Ovary (tissue), 7 donors: ENCODE measurements at regions not wholly inside any gene's neighbourhood (a gene's known extent, or its start where the extent isn't known, plus 50 kb on each side); places are given as distances from the start of the nearest gene placed in this dataset.

Source experiments
- DNase-seq, 5 donors: peaks; one replicate each; pipeline ENCODE4 v3.0.0-alpha.2; 2019 to 2020
- H3K27ac ChIP-seq, 2 donors: fragments of 200-600 bp; one replicate each; pipeline versions ENCODE4 v1.5.1 to v1.8.0; 2019 to 2022
- H3K27me3 ChIP-seq: fragments of 200-600 bp; one replicate; pipeline ENCODE4 v1.8.0; 2022
- H3K36me3 ChIP-seq: fragments of 200-600 bp; sonication (generic); one replicate; pipeline ENCODE4 v1.5.1; 2019
- H3K4me1 ChIP-seq: one replicate; pipeline ENCODE4 v1.8.1; 2013; ENCODE audit warnings: mild to moderate bottlenecking, moderate library complexity; ENCODE audit not compliant: insufficient read depth
- H3K4me3 ChIP-seq: fragments of 200-600 bp; sonication (generic); one replicate; pipeline ENCODE4 v1.5.1; 2017
- H3K9me3 ChIP-seq, 2 donors: fragments of 200-600 bp in 1 of 2; sonication (generic) in 1 of 2; one replicate each; pipeline versions ENCODE4 v1.5.1 to v1.8.1; 2013 to 2019; ENCODE audit warnings: mild to moderate bottlenecking in 1 of 2, moderate library complexity in 1 of 2
- CTCF ChIP-seq, 3 donors: fragments of 450-650 bp in 2 of 3; fragments of 200-600 bp in 1 of 3; IDR thresholded peaks; one replicate each; pipeline versions ENCODE4 v1.5.1 to v1.8.0; 2016 to 2022; ENCODE audit warnings: antibody characterized with exemption in 3 of 3, mild to moderate bottlenecking in 1 of 3
- EP300 ChIP-seq: sonication (generic); formaldehyde crosslinking; IDR thresholded peaks from one replicate; pipeline ENCODE4 v1.6.1; 2017; ENCODE audit warnings: antibody characterized with exemption
- POLR2A ChIP-seq: fragments of 450-650 bp; IDR thresholded peaks from one replicate; pipeline ENCODE4 v1.6.1; 2017; ENCODE audit warnings: antibody characterized with exemption, mild to moderate bottlenecking, moderate library complexity
- WGBS, 3 donors: extraction: QIAGEN DNeasy Blood & Tissue Kit in 1 of 3; methylation state at CpG; one replicate each; pipeline versions ENCODE4 v1.1.5 to v1.1.7; 2013 to 2017; 5-methylcytosine and 5-hydroxymethylcytosine counted together
- intact Hi-C, 4 donors: fragments of 100-400 bp; cut with DNase I; formaldehyde crosslinking; loops; one replicate each; pipeline versions ENCODE4 v1.11.0 to v1.15.1; 2022 to 2023
- donor health status: DM: no; HTN: no; CAD: no; lungs with moderate emphysema.
- donor health status: DM: no; HTN: no; CAD: no.
- donor health status: Bipolar disorder and iron deficiency.
- donor health status: DM: no; HTN: no; CAD: no.
- donor health status: DM: yes; HTN: yes; CAD: no.

DNA sequence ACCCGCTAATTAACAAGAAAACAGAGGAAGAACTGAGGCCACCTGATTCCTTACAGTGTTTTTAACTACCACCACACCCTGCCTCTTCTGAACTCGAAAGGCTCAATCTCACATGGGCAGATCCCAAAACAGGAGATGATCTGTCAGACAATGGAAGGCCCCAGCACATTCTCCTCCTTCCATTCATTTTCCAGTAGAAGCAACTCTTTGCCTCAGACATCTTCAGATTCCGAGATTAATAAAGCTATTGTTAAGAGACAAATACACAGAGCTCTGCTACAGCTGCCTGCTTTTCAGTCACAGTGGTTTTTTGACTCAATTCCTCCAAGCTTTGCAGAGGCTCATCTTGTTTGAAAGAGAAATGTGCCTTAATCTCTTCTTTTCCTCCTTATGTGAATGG, 127.2 kb upstream of the ADAMTSL1 start:
- intact Hi-C loops = no loop called here
- H3K4me1 ChIP-seq = no peaks in the 10 kb centered on the region
- no peaks in the 10 kb centered on the region for H3K27me3 ChIP-seq
- H3K9me3 ChIP-seq = no peaks in the 10 kb centered on the region
- WGBS, 3 donors = 90 to 94% (median 93%) methylated on average over 3 of the region's 3 CpGs
- no peak overlapping the region for H3K27ac ChIP-seq
- no peaks in the 10 kb centered on the region for H3K36me3 ChIP-seq
- DNase-seq = no peak
- no peak for TF ChIP-seq CTCF (IDR thresholded peaks at IDR 0.05)
- no peak overlapping the region for H3K4me3 ChIP-seq

DNA sequence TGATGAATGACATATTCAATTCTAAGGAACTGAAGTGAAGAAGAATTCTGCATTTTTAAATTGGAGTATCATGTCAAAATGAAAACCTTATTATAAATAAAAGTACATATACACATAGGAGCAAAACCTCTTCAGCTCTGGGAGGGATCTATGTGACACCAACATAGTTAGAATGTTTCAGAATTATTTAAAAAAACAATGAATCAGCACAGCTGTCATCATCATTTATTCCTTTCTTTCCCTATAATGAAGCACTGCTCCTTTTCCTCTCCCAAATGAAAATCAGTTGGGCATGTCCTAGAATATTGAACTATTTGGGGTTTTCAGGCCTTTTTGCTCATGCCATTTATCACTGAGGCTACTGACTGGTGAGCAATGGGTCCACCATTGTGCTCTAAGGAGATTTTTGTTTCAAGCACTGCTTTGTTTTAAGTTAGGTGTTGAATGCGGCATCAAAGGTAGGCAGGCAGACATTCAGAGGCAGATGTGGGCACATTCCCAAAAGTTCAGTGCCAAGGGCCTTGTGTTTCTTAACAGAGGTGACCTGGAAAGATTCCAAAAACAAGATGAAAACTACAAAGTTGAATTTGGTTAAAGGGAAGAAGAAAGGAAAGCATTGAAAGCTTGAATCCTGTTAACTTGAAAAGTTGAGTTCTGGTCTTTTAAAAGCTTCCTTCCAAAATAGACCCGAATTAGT, 126.4 kb upstream of the ADAMTSL1 start:
- TF ChIP-seq POLR2A (no peak), CTCF (IDR thresholded peaks at IDR 0.05) (no peak), EP300 (no peak)
- DNase-seq = no peak

GRCh38 chr9:18348083-18348475, 125.9 kb upstream of the ADAMTSL1 start:
- intact Hi-C loops = no loop called here
- 90 to 94% (median 92%) methylated on average over 2 of the region's 2 CpGs for WGBS, 3 donors
- Histone ChIP-seq H3K4me3 (no peak overlapping the region), H3K27me3 (no peaks in the 10 kb centered on the region), H3K4me1 (no peaks in the 10 kb centered on the region), H3K9me3 (no peaks in the 10 kb centered on the region), H3K36me3 (no peaks in the 10 kb centered on the region), H3K27ac (no peak overlapping the region)
- no peak for DNase-seq
- TF ChIP-seq EP300 (no peak), CTCF (IDR thresholded peaks at IDR 0.05) (no peak), POLR2A (no peak)

More for the DNA sequence above, 126.4 kb upstream of the ADAMTSL1 start:
- Histone ChIP-seq H3K27me3 (no peaks in the 10 kb centered on the region), H3K36me3 (no peaks in the 10 kb centered on the region), H3K4me3 (no peak overlapping the region), H3K9me3 (no peaks in the 10 kb centered on the region), H3K4me1 (no peaks in the 10 kb centered on the region), H3K27ac (no peak overlapping the region)
- intact Hi-C loops = no loop called here
- WGBS, 3 donors = 65 to 77% (median 71%) methylated on average over 2 of the region's 2 CpGs

DNA sequence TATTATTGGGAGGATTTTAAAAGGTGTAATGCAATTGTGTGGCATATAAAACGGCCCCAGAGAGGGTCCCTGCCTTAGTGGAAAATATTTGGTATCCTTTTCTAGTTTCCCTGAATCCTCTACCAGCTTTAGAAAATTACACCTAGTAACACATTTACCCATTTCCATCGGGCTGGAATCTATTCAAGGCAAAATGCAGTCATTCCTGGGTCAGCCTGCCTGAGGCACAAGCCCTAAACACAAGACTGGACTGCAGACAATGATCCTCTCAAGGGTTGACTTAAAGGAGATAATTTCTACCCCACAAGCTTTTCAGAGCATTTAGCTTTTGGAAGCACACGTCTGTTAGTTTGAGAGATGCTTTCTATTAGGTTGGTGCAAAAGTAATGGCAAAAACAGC, 124.4 kb upstream of the ADAMTSL1 start:
- DNase-seq = no peak
- no peaks in the 10 kb centered on the region for H3K4me1 ChIP-seq
- no peak overlapping the region for H3K27ac ChIP-seq
- H3K27me3 ChIP-seq = no peaks in the 10 kb centered on the region
- 80 to 88% (median 82%) methylated on average over 3 of the region's 3 CpGs for WGBS, 3 donors
- no peaks in the 10 kb centered on the region for H3K36me3 ChIP-seq
- intact Hi-C loops = no loop called here
- H3K4me3 ChIP-seq = no peak overlapping the region
- no peaks in the 10 kb centered on the region for H3K9me3 ChIP-seq
- TF ChIP-seq CTCF (IDR thresholded peaks at IDR 0.05) (no peak), POLR2A (no peak), EP300 (no peak)
